ENCODE measurements at regions not wholly inside any gene's neighbourhood (a gene's known extent, or its start where the extent isn't known, plus 50 kb on each side); places are given as distances from the start of the nearest gene placed in this dataset.

DNA sequence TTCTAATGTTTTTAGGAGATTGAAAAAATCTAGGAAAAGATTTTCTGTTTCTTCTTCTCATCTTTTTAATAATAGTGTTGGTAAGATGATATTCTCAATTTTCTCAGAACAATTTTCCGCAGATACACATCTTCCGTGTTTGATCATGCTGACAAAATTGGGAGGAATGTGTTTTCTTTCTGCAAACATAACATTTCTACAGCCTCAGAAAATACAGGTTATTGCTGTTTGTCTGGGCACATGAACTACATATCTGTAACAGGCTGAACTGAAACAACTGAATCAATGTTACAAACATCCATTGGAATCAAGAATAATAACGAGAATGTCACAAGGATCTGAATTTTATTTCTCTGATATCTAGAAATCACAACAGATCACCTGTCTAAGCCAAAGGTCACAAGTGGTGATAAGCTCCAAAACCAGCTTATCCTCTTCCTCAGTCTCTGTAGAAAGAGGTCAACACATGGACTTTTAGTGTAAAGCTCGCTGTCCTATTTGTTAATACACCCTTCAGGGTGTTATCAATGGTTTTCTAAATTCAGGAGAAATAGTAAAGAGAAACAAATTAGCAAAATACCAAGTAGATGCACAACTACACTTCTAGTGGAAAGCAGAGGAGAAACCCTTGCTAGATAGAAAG, 197.3 kb upstream of the MARCKS start:
- H3K4me3 ChIP-seq (replicated peaks in 1 of 2; ENCODE audit: low read depth in 2 of 2, low read length in 2 of 2), result no peak overlapping the region
- no peak for TF ChIP-seq CTCF (IDR thresholded peaks at IDR 0.05; ENCODE audit: low read depth, low read length)
- DNase-seq (ENCODE audit: low read depth in 2 of 2), result no peak

- TF ChIP-seq CTCF (IDR thresholded peaks at IDR 0.05; ENCODE audit: low read depth, low read length), result no peak
- DNase-seq (ENCODE audit: low read depth in 2 of 2), result no peak
- no peak overlapping the region for H3K4me3 ChIP-seq (replicated peaks in 1 of 2; ENCODE audit: low read depth in 2 of 2, low read length in 2 of 2)
These were observed 196.3 kb upstream of the MARCKS start for GRCh38 chr6:113660819-113661218.

DNA sequence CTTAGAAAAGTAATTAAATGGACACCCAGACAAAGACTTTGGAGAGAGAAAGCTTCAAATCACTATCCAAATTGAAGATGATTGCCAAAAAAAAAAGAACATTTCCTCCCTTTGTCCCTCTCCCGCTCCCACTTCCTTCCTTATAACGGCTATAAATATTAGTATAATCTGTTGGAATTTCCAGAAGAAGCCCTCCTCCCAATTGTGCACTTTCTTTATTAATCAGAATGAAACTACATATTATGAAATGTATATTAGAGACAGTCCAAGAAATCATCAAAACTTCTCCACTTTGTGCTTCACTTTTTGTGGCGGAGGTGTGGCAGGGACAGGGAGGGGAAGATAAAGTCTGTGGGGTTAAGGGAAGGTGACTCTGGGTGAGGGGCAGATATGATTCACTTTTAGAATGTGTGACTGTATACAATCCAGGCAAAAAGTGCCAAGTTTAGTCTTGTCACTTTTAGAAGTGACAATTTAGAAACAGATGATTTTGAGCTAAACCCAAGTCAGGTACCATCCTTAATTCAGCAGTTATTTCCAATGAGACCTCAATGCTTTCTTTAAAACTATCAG, 195.0 kb upstream of the MARCKS start:
- no peak overlapping the region for H3K4me3 ChIP-seq (replicated peaks in 1 of 2; ENCODE audit: low read depth in 2 of 2, low read length in 2 of 2)
- no peak for TF ChIP-seq CTCF (IDR thresholded peaks at IDR 0.05; ENCODE audit: low read depth, low read length)
- DNase-seq (ENCODE audit: low read depth in 2 of 2), result no peak

DNA sequence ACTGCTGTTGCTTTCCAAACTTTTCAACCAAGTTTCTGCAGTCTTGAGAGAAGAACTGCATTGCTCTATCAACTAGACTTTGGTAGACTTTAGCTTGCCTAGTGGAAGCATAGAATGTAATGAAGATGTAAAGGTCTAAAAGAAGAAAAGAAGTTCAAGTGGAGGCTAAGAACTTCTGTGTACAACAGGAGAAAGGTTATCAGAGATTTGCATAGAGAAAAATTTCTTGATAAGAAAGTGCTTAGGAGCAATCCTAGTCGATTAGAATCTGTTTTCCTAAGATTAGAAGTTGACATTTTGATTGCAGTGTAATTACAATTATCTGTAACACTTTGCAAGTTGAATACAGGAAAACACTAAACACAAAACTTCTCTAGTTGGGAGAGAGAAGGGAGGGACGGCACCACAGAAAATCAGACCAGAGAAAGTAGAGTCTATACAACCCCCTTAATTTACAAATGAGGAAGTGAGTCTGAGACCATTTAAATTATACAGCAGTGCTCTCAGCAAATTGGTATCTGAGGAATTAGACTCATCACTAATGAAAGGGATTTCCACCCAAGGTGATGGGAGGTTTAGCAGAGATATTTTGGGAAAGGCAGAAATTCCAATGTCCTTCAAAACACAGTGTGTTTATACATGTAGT, 194.3 kb upstream of the MARCKS start:
- DNase-seq (ENCODE audit: low read depth in 2 of 2), result no peak
- no peak overlapping the region for H3K4me3 ChIP-seq (replicated peaks in 1 of 2; ENCODE audit: low read depth in 2 of 2, low read length in 2 of 2)
- no peak for TF ChIP-seq CTCF (IDR thresholded peaks at IDR 0.05; ENCODE audit: low read depth, low read length)

DNA sequence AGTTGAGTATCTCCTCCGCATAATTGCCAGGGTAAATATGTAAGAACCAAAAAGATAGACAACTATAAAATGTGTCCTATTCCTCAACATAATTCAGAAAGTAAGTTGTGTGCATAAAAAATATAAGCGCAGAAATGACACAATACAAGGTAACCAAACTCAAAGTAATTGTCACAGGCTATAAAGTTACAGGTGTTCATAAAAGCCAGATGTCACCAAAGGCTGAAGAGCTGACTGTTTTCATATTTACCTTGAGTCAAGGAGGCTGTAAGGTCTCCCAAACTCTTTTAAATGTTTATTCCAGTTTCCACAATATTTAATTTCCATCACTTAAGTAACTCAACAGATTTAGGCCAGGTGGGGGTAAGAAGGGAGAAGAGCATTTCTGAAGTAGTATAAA, 192.2 kb upstream of the MARCKS start:
- TF ChIP-seq CTCF (IDR thresholded peaks at IDR 0.05; ENCODE audit: low read depth, low read length), result no peak
- no peak for DNase-seq (ENCODE audit: low read depth in 2 of 2)
- no peak overlapping the region for H3K4me3 ChIP-seq (replicated peaks in 1 of 2; ENCODE audit: low read depth in 2 of 2, low read length in 2 of 2)

- no peak for TF ChIP-seq CTCF (IDR thresholded peaks at IDR 0.05; ENCODE audit: low read depth, low read length)
These were observed 188.3 kb upstream of the MARCKS start for GRCh38 chr6:113668641-113669408.

More at GRCh38 chr6:113668641-113669408, 188.3 kb upstream of the MARCKS start:
- no peak overlapping the region for H3K4me3 ChIP-seq (replicated peaks in 1 of 2; ENCODE audit: low read depth in 2 of 2, low read length in 2 of 2)
- peak in 1 of 2 donors; percentile 59 for DNase-seq (ENCODE audit: low read depth in 2 of 2)

All from cardiac fibroblast (primary cell).